ENCODE measurements at regions not wholly inside any gene's neighbourhood (a gene's known extent, or its start where the extent isn't known, plus 50 kb on each side); places are given as distances from the start of the nearest gene placed in this dataset.

- H3K27me3 ChIP-seq (replicated peaks in 1 of 7) = peaks cover 0 to 6% (median 0%) of the 10 kb centered on the region in 7 donors
- no peaks in the 10 kb centered on the region for H3K36me3 ChIP-seq
- TF ChIP-seq CTCF (IDR thresholded peaks at IDR 0.05 in 8 of 11, conservative IDR thresholded peaks at IDR 0.05 in 3 of 11) = no peak
- TF ChIP-seq POLR2A (IDR thresholded peaks at IDR 0.05) = no peak
- TF ChIP-seq POLR2AphosphoS5 (IDR thresholded peaks at IDR 0.05) = no peak
- intact Hi-C loops (cut with DNase I; ENCODE audit: low total_unique reads) = loop anchor here (10.0 kb wide), 1 partner anchor 71 kb away; no protein-coding TSS in a partner anchor
- peaks cover 0 to 6% (median 0%) of the 10 kb centered on the region in 8 donors for H3K9me3 ChIP-seq
- DNase-seq = no peak
- no peak overlapping the region for H3K27ac ChIP-seq
- H3K4me1 ChIP-seq = peaks cover 0 to 19% (median 4%) of the 10 kb centered on the region in 6 donors
- 63 to 84% (median 76%) methylated on average over 4 of the region's 4 CpGs for WGBS, 5 donors
- no peak overlapping the region for H3K4me3 ChIP-seq
Measured at GRCh38 chr12:119255314-119255713, 76.6 kb downstream of the HSPB8 start.

DNA sequence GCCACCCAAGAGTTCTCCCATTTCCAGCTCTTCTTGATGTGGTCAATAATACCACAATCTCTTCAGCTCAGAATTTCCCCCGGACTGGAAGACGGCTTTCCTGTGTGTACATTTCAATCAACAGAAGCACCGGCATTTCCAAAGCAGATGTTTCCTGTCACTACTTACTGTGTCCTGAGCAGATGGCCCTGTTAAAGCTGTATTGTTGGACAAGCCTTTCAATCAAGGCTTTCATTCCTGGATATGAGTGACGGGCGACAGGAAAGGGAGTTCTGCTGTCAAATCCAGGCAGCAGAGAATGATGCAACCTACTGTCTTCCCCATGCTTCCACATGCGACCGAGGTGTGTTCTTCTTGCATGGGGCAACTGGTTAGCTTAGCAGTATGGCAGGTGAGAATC, 76.4 kb upstream of the CCDC60 start:
- H3K9me3 ChIP-seq = peaks cover 0 to 13% (median 0%) of the 10 kb centered on the region in 8 donors
- 1 to 8% (median 6%) methylated on average over 7 of the region's 7 CpGs for WGBS, 5 donors
- peak overlapping the region in 7 of 8 donors; percentile 9 to 63 (median 45) for H3K27ac ChIP-seq
- H3K27me3 ChIP-seq (replicated peaks in 1 of 7) = peaks cover 0 to 6% (median 0%) of the 10 kb centered on the region in 7 donors
- intact Hi-C loops (cut with DNase I; ENCODE audit: low total_unique reads) = loop anchor here (10.0 kb wide), 1 partner anchor 73 kb away; no protein-coding TSS in a partner anchor
- DNase-seq = no peak
- no peak overlapping the region for H3K4me3 ChIP-seq
- TF ChIP-seq POLR2A (IDR thresholded peaks at IDR 0.05) = no peak
- TF ChIP-seq CTCF (IDR thresholded peaks at IDR 0.05 in 8 of 11, conservative IDR thresholded peaks at IDR 0.05 in 3 of 11) = peak in 1 of 11 experiments; percentile 11
- peak in 1 of 3 donors; percentile 83 for TF ChIP-seq POLR2AphosphoS5 (IDR thresholded peaks at IDR 0.05)
- H3K4me1 ChIP-seq = peaks cover 0 to 19% (median 4%) of the 10 kb centered on the region in 6 donors
- no peaks in the 10 kb centered on the region for H3K36me3 ChIP-seq

DNA sequence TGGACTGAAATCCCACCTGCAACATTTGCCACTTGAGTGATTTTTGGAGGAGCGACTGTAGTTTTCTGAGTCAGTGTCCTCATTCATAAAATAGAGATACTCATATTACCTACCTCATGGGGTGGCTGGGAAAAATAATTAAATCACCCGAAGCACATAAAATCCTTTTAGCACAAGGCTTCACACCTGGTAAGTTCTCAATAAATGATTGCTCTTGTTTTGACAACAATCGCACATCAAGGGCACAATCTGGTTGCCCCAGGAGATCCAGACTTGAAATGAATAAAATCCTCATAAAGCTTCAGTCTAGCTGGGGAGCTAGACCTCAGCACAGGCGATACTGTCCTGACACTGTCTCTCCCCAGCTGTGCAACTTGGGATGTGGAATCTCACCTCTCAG, 76.0 kb upstream of the CCDC60 start:
- Histone ChIP-seq H3K9me3 (peaks cover 0 to 13% (median 0%) of the 10 kb centered on the region in 8 donors), H3K4me3 (no peak overlapping the region), H3K27me3 (replicated peaks in 1 of 7) (peaks cover 0 to 6% (median 0%) of the 10 kb centered on the region in 7 donors), H3K27ac (peak overlapping the region in 6 of 8 donors; percentile 9 to 51 (median 39)), H3K4me1 (peaks cover 0 to 19% (median 4%) of the 10 kb centered on the region in 6 donors), H3K36me3 (no peaks in the 10 kb centered on the region)
- DNase-seq = no peak
- WGBS, 5 donors = 51 to 74% (median 55%) methylated on average over 4 of the region's 4 CpGs
- intact Hi-C loops (cut with DNase I; ENCODE audit: low total_unique reads) = loop anchor here (10.0 kb wide), 1 partner anchor 74 kb away; no protein-coding TSS in a partner anchor
- no peak for TF ChIP-seq POLR2A (IDR thresholded peaks at IDR 0.05)
- TF ChIP-seq CTCF (IDR thresholded peaks at IDR 0.05 in 8 of 11, conservative IDR thresholded peaks at IDR 0.05 in 3 of 11) = no peak
- no peak for TF ChIP-seq POLR2AphosphoS5 (IDR thresholded peaks at IDR 0.05)

GRCh38 chr12:119259484-119259883, 75.0 kb upstream of the CCDC60 start:
- intact Hi-C loops (cut with DNase I; ENCODE audit: low total_unique reads) = loop anchor here (10.0 kb wide), 1 partner anchor 75 kb away; no protein-coding TSS in a partner anchor
- no peak for TF ChIP-seq POLR2A (IDR thresholded peaks at IDR 0.05)
- no peak for TF ChIP-seq POLR2AphosphoS5 (IDR thresholded peaks at IDR 0.05)
- TF ChIP-seq CTCF (IDR thresholded peaks at IDR 0.05 in 8 of 11, conservative IDR thresholded peaks at IDR 0.05 in 3 of 11) = no peak
- WGBS, 5 donors = 0 to 7% (median 3%) methylated on average over 4 of the region's 4 CpGs
- Histone ChIP-seq H3K4me3 (no peak overlapping the region), H3K27ac (peak overlapping the region in 6 of 8 donors; percentile 13 to 51 (median 32)), H3K27me3 (replicated peaks in 1 of 7) (peaks cover 0 to 6% (median 0%) of the 10 kb centered on the region in 7 donors), H3K4me1 (peaks cover 0 to 19% (median 4%) of the 10 kb centered on the region in 6 donors), H3K9me3 (peaks cover 0 to 13% (median 0%) of the 10 kb centered on the region in 8 donors), H3K36me3 (no peaks in the 10 kb centered on the region)
- no peak for DNase-seq
